ENCODE measurements at regions not wholly inside any gene's neighbourhood (a gene's known extent, or its start where the extent isn't known, plus 50 kb on each side); places are given as distances from the start of the nearest gene placed in this dataset.

- TF ChIP-seq, protein P1, sequence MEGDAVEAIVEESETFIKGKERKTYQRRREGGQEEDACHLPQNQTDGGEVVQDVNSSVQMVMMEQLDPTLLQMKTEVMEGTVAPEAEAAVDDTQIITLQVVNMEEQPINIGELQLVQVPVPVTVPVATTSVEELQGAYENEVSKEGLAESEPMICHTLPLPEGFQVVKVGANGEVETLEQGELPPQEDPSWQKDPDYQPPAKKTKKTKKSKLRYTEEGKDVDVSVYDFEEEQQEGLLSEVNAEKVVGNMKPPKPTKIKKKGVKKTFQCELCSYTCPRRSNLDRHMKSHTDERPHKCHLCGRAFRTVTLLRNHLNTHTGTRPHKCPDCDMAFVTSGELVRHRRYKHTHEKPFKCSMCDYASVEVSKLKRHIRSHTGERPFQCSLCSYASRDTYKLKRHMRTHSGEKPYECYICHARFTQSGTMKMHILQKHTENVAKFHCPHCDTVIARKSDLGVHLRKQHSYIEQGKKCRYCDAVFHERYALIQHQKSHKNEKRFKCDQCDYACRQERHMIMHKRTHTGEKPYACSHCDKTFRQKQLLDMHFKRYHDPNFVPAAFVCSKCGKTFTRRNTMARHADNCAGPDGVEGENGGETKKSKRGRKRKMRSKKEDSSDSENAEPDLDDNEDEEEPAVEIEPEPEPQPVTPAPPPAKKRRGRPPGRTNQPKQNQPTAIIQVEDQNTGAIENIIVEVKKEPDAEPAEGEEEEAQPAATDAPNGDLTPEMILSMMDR (IDR thresholded peaks at IDR 0.05) = no peak
- TF ChIP-seq POLR2AphosphoS5 (IDR thresholded peaks at IDR 0.05) (no peak), POLR2A (IDR thresholded peaks at IDR 0.05) (no peak)
Observed at GRCh38 chr13:31027136-31027535, 94.7 kb downstream of the TEX26 start.
